ENCODE measurements at regions not wholly inside any gene's neighbourhood (a gene's known extent, or its start where the extent isn't known, plus 50 kb on each side); places are given as distances from the start of the nearest gene placed in this dataset.

DNA sequence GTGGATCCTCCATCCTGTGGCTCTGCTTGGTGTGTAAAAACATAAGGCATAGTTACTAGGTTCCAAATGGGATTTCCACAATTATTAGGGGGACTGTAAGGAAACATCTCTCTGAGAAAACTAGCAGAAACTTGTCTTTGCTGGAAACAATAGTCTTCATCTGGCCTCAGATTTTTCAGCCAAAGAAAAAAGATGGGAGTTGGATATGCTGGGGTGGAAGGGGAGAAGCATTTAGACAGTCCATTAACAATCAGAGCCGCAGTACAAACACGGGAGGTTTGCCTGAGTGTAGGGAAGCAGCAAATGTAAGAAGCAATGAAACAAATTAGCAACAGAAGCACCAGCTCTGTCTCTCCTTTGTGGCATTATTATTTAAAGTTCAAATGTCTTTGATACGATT, 402.7 kb upstream of the ZNF608 start:
- no peak for DNase-seq

DNA sequence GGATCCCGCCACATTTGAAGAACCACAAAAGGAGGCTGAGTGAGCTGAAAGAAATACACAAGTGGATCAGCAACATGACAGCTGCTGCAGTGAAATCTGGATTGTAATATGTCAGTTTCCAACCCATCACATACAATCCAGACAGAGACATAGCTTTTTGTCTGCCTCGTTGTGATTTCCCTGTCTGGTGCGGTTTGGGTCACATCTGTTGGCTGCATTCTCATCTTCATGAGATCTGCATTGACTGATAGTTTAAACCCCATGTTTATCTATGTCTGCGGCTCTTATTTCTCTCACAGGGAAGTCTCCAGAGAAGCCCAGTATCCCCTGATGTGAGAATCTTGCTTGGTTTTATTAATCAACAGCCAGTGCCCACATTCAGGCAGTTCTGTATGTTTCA, 403.1 kb upstream of the ZNF608 start:
- DNase-seq, result no peak

DNA sequence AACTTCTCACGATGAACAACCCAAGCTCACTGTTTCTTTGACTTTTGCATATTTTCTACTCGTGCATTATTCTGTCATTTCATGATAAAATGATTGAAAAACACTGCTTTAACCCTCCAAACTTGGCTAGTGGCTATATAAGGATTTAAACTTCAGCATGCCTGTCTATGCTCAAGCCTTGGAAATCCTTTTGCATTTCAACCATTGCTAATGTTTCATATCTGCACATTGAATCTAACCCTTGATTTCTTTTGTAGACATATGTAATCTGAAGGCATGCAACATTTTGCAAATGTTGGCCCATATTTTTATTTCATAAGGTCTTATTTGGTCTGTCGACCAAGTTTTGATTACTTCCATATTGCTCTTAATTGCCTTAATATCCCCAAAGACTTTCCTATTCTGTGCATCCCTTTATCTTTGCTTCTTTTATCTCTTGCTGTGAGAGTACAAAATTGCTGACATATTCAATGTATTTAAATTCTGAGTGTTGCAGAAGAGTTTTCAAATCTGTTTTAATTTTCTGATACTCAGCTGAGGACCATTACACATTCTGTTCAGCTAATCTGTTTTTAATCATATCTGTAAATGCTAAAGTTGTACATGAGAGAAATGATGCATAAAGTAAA, 403.7 kb upstream of the ZNF608 start:
- no peak for DNase-seq

DNA sequence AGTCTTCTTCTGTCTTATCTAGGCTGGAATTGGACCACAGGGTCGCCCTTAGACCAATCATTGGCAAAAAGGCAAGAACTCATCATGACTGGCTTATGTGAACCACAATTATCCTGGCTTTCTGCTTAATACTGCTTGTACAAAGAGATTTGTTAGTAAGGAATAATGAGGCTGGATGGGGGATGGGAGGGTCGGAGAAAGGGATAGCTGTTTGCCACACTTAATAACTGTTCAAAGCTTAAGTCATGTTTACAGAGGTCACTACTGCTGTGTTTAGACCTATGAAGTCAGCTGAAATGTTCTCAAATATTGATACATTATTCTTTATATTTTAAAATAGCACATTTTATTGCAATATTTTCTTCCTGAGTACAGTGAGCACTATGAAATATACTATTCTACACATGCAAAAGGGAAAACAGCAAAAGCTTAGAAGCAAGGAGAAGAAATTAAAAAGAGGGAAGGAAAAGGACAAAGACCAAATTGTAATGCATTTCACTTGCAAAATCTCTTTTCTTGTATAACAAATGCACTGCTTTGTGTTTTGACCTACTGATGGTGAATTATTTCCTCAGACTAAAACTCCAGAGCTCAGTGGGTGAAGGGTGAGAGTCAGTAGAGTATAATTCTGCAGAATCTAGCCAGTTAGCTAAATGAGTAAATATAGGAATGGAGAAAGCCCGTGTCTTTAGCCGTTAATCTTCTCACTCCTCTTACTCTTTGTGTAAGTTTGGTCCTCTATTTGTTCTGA, 404.9 kb upstream of the ZNF608 start:
- DNase-seq, result no peak

DNA sequence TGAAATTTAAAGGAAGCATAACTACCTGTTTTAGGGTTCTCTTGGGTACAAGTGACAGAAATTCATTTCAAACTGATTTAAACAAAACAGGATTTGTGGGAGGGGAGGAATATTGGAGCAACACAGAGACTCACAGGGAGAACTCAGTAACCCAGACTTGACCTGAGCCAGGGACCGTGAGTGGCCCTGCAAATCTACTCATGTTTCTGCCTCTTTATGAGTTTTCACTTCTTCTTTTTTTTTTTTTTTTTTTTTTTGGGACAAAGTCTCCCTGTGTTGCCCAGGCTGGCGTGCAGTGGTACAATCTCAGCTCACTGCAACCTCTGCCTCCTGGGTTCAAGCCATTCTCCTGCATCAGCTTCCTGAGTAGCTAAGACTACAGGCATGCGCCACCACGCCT, 405.6 kb upstream of the ZNF608 start:
- no peak for DNase-seq

DNA sequence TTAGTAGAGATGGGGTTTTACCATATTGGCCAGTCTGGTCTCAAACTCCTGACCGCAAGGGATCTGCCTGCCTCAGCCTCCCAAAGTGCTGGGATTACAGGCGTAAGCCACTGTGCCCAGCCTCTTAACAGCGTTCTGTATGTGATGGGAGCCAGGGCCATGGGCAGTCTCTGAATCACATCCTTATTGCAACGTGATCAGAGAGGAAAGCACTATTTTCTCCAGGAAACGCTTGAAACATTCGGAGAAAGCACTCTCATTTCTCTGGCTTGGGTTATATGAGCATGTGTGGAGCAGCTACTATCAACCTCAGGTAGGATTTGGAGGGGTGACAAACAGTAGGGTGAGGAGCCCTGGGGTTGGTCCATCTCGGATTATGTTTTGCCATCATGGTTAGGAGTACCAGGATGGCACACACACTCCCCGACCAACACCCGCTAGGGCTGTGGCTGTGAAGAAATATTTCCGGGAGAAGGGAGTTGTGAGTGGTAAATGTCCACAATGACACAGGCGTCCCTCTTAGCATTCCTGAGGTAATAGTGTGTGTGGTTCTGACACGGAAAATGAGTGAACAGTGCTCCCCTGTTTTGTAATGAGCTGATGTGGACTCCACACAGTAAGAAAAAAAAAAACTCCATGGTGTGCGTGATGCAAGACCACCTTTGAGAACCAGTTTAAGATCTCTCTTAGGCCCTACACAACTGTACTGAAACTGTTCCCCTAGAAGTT, 406.2 kb upstream of the ZNF608 start:
- DNase-seq, result no peak

DNA sequence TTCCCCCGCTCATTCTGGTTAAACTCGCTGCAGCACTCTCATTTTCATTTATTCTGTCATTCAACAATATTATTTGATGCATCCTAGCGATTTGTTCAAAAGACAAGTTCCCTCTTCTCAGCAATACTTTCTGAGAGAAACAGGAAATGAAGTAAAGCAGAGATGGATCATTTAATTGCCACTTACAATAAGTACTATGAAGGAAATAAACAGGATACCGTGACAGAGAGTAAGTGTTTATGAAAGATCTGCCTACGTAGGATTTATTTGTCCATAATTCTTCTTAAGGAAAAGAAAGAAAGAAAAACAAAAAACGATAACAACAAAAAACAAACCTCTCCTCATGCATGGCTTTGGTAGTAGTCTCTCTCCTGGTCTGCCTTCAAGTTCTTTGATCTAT, 406.8 kb upstream of the ZNF608 start:
- DNase-seq, result no peak

DNA sequence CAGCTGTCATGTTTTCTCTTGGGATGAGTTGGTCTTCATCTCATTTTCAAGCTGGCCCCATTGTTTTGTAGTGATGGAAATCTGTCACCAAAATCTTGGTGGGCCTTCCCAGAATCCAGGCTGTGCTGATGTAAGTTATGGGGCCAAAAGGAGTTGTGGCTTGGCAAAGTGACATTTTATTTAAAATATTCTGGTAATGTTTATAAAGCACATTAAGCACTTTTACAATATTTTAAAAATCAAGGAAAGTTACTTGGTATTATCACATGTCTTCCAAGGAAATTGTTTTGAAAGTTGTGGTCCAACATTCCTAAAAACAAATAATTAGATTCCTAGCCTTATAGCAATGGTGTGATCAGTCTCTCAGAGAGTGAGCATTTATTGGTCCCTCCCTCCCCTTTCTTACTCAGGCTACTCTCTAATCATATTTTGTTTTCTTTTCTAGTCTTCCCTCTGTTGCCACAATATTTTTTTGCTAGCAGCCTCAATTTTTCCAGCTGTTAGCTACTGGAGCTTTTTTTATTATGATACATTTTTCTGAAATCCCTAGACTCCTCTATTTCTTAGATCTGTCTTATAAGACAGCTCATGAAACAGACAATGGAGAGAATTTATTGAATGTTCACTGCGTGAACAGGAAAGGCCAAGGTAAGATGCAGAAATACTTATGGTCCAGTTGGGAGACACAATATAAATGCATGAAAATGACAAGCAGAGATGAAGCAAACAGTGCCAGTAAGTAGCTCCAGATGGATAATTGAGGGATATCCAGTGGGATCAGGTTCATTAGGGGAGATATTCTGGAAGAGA, 408.1 kb upstream of the ZNF608 start:
- DNase-seq, result no peak

DNA sequence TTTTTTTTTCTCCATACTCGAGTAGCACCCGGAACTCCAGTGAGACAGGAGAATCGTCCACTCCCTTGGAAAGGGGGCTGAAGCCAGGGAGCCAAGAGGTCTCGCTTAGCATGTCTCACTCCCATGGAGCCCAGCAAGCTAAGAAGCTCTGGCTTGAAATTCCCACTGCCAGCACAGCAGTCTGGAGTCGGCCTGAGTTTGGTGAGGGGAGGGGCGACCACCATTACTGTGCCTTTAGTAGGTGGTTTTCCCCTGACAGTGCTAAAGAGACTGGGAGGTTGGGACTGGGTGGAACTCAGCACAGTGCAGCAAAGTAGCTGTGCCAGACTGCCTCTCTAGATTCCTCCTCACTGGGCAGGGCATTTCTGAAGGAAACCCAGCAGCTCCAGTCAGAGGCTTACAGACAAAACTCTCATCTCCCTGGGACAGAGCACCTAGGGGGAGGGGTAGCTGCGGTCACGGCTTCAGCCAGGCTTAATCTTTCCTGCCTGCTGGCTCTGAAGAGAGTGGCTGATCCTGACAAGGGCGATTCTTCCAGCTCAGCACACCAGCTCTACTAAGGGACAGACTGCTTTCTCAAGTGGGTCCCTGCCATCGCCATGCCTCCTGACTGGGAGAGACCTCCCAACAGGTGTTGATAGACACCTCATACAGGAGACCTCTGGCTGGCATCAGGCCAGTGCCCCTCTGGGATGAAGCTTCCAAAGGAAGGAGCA, 414.5 kb upstream of the ZNF608 start:
- DNase-seq, result no peak

DNA sequence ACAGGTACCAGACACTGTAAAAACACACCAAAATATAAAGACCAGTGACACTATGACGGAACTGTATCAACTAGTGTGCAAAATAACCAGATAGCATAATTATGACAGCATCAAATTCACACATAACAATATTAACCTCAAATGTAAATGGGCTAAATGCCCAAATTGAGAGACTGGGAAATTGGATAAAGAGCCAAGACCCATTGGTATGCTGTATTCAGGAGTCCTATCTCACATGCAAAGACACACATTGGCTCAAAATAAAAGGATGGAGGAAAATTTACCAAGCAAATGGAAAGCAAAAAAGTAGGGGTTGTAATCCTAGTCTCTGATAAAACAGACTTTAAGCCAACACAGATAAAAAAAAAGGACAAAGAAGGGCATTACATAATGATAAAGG, 416.3 kb upstream of the ZNF608 start:
- no peak for DNase-seq

DNA sequence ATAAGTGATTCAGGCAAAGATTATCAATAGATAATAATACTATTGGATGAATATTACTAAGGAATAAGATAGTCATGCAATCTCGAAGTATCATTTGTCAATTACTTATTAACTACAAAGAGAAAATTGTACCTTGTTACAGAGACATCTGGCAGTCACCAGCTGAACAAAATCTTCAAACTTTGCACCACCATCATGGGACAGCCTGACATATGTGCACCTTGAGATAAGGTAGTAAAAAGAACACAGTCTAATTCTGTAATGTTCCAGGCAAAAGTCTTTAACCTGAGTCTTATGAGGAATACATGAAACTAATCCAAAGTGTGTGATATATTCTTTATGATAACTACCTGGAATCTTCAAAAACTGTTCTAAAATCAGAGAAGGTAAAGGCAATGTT, 423.0 kb upstream of the ZNF608 start:
- no peak for DNase-seq

DNA sequence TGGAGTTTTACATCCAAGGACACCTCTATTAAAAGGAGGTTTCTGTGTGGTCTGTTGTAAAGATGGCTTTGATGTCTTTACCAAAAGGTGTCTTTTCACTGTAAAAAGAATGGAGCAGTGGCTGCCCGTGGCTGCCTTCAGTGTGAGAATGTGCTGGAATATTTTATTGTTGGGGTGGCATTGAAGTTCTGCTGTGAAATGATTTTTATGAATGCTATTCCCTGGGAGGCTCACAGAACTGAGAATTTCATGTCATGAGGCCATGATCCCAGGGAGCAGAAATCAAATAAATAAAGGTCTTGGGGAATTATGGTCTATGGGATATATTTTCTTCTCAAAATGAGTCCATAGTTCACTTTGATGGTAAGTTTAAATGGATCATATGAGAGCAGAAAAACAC, 425.2 kb upstream of the ZNF608 start:
- DNase-seq, result no peak

DNA sequence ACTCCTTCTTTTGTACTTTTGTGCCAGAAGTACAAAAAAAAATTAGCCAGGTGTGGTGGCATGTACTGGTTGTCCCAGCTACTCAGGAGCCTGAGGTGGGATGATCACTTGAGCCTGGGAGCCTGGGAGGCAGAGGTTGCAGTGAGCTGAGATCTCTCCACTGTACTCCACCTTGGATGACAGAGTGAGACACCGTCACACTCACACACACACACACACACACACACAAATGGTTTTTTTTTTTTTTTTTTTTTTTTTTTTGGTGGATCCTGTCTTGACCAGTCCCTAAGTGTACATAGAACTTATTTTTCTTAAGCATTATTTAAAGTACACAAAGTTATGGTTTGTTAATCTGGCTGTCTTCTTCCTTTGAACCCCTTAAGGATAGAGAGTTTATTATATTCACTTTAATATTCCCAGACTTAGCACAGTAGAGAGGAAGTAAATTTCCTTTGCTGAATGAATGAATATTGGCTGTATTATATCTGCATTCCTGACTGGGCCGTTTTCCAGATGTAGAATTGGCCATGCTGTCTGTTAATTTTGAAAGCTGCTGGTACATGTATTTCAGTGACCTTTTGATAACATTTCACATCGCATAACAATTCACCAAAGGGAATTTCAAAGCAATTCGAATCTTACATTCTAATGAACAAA, 429.0 kb upstream of the ZNF608 start:
- DNase-seq, result no peak

DNA sequence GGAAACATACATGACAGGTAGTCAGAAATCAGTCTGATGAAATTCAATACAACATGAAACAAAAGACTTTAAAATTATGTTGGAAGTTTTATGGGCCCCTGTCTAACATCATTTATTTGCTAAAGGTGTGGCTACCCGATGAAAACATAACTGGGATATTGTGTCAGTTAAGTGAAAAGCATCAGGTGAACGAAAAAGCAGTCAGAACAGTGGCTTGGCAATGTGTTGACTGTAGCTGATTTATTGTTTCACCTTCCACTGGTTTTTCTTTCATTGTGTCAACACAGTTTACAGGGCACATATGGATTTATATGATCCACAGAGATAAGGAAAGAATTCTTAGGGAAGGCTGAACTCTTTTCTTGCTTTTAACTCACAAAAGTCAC, 429.6 kb upstream of the ZNF608 start:
- no peak for DNase-seq

DNA sequence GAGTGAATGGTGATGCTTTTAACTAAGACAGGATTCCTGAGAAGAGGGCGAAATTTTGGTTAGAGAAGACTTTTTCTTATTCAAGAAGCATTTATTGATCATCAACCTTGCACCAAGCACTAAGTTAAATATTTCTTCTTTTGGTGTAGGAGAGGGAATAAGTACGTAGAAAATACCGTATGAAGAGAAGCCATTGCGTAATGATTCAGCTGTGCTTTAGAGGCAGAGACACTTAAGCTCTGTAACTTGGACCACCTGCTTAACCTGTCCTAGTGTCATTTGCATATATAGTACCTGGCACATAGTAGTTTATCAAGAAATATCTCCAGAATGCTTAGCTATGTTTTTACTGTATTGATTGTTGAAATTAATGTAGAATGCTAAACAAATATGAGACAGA, 430.9 kb upstream of the ZNF608 start:
- no peak for DNase-seq

DNA sequence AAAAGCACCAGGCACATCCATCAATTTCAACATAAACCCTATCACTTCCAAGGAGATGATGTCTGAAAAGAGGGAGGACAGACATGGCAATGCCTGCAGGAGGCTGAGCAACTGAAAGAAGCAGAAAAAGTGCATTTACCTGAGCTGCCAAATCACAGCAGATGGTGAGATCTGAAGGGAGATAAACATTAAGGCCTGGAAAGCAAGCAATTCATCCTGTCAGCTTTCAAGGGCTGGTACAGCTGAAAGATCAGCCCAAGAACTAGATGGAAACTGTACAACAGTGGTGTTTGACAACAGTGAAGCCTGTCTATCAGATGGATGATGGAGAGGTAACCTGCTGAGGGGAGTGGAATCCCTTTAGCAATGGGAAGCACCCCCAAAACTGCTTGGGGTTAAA, 433.2 kb upstream of the ZNF608 start:
- no peak for DNase-seq

DNA sequence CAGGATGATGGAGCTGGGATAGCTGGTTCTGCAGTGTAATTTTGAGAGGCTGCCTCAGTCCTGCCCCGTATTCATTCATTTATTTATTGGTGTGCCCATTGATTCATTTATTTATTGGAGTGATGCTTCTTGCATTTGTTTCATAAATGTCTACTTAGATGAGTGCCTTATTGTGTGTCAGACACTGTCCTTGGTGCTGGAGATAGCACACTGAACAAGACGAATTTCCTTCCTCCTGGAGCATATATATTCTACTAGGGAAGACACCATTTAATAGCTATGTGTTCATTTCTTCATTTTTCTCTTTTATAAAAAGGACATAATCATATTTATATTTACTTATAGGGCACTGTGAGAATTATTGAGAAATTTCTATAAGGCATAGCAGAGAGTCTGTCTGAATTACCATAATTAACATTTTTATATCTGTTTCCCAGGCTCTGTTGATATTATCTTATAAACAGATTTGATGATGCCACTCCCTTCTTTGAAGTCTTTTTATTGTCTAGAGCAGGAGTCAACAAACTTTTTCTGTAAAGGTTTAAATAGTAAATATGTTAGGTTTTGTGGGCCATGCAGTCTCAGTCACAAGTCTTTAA, 433.9 kb upstream of the ZNF608 start:
- no peak for DNase-seq

DNA sequence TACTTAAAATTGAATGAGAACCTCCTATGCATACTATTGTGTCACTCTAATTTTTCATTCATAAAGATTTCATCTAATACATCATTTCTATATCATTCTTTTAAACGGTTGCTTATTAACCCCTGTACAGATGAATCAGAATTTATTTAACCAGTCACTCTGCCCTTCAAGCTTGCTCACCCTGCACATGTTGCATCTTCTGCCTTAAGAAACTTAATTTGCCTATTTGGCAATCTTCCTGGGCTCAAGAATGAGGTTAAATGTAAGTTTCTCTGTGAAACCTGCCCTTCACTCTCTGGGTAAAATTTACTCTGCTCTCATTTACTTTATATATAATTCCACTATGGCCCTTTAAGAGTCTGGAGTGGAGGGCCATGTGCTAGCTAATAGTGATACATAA, 434.7 kb upstream of the ZNF608 start:
- no peak for DNase-seq

DNA sequence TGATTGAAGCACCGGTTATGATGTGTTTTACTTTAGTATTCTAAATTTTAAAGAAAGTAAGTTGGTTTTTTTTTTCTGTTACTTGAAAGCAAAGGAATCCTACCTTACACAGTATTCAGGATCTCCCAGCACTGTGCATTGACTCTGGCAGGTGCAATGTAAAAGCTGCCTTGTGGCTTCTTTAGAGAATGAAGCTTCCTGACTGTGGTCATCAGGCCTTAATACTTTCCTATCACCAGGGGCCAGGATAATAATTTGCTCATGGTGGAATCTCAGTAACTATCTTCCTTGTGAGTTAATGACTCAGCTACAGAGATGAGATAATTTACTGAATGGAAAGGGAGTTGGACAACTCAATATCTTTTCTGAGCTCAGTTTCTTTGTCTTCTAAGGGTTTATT, 435.5 kb upstream of the ZNF608 start:
- DNase-seq, result no peak

DNA sequence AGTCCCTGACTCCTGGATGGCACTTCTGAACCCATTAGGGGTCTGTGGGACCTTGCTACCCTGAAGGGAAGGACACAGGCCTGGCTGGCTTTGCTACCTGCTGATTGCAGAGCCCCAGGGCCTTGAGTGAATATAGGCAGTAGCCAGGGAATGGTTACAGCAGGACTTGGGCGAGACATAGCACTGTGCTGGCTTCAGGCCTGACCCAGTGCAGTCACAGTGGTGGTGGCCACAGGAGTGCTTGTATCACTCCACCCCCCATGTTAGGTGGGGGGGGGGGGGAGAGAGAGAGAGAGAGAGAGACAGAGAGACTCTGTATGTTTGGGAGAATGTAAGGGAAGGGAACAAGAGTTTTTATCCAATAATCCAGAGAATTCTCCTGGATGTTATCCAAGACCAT, 439.3 kb upstream of the ZNF608 start:
- no peak for DNase-seq

DNA sequence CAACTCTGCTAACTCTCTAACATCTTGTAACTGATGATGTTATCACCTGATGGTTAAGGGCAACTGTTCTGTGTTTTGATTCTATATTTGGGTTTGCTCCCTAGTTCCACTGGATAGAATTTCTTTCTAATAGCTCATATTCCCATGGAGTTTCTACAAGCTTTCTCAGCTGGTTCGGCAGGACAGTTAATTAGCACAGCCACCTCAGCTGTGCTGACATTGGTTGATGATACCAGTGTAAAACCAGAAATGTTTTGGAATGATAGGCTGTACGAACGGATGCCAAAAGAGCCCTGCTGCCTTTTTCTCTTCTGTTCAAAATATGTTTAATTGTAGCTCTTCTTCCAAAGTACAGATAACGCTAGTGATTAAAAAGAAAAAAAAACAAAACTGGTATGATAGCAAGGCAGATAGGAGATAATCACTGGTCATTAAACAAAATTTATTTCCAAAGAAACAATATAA, 440.5 kb upstream of the ZNF608 start:
- DNase-seq, result no peak

DNA sequence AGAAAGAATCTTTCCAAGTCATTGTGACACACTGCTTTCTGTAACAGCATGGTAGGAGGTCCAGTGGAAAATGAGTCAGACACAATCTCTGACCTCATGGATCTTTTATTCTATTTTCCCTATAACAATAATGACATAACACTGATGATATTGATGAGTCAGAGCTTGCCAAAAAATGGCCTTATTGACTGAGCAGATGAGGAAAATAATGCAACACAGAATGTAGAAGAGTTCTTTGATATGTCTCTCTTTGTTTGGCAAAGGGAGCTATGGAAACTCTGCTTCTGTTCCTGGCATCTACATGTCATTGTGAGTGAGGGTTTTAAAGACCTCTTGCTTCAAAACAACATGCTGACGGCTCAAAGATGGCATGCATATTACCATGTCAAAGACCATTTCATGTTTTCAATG, 443.1 kb upstream of the ZNF608 start:
- DNase-seq, result no peak

Data from activated CD4-positive, CD25-positive, alpha-beta regulatory T cell treated with anti-CD3 and anti-CD28 coated beads, Interleukin-2, amount 50 U/mL, for 72 hours (primary cell).